ENCODE measurements at regions not wholly inside any gene's neighbourhood (a gene's known extent, or its start where the extent isn't known, plus 50 kb on each side); places are given as distances from the start of the nearest gene placed in this dataset.

DNA sequence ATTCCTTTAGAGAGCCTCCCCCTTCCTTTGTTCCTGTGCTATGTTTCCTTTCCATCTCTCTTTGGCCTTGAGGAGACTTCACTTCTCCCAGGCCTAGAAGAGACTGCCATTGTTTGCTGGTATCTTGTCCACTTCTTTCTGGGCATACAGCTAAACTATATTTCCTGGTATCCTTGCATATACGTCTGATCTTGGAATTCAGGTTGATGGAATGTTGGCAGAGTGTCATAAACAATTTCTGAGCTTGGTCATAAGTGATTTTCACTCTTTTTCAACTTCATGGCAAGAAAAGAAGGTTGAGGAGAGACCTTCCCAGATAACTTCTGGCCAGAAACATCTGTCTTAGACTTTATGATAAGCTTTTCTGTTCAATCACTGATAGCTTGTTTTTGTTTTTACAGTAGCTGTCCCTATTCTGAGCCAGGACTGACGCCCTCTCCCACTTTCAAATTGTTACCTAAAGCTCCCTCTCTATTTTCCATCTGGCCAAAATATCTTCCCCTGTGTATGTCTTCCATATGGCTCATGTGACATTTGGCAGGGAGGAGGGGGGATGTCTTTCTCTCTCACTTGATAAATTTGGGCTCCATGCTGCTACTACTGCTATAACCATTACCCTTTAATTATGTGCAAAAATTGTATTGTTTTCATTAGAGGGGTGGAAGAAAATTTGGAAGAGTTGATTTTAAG, 457.0 kb downstream of the ADAMTS20 start:
- no peak for DNase-seq

DNA sequence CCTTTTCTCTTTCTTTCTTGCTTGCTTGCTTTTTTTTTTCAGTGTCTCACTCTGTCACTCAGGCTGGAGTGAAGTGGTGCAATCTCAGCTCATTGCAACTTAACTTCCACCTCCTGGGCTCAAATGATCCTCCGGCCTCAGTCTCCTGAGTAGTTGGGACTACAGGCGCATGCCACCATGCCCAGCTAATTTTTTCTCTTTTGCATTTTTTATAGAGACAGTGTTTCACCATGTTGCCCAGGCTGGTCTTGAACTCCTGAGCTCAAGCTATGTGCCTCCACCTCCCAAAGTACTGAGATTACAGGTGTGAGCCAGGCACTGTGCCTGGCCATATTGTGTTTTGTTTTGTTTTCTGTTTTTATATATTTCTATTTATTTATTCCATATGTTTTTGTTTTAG, 461.0 kb downstream of the ADAMTS20 start:
- no peak for DNase-seq

DNA sequence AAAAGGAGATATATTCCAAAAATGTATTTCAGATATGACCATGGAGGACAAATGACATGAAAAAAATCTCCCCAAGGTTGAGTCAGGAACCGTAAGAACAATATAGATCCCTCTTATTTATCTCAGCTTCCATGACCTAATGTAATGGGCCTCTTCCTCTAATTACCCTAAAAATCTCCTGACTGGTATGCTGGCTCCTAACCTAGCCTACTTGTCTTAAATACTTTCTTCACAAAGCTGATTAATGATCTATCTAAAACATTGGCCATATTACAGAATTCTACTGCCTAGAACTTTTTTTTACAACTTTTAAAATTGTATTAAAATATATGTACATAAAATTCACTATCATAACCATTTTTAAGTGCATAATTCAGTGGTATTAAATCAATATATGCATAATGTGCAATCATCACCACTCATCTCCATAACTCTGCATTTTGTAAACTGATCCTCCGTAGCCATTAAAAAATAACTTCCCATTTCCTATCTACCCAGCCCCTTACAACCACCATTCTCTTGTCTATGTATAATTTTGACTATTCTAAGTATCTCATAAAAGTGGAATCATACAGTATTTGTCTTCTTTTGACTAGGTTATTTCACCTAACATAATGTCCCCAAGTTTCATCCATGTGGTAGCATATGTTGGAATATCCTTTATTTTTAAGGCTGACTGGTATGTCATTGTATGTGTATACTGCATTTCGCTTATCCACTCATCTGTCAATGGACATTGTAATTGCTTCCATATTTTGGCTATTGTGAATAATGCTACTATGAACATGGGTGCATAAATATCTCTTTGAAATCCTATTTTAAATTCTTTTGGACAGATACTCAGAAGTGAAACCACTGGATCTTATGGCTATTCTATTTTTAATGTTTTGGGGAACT, 464.6 kb downstream of the ADAMTS20 start:
- no peak for DNase-seq

DNA sequence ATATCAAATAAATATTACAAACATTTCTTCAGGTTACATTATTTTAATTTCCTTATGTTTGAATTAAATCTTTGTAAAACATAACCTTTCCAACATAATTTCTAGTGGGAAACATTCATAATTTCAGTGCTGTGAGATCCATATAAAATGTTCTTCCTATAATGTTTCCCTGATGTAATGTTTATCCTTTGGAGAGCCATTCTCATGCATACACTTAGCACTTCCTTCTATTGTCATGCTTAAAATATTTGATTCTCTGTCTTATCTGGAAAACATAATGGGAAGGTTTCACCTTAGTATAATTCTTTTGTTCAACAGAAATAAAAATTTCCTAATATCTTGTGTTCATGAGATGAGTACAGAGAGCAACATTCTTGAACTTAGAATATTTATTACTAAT, 472.5 kb downstream of the ADAMTS20 start:
- no peak for DNase-seq

DNA sequence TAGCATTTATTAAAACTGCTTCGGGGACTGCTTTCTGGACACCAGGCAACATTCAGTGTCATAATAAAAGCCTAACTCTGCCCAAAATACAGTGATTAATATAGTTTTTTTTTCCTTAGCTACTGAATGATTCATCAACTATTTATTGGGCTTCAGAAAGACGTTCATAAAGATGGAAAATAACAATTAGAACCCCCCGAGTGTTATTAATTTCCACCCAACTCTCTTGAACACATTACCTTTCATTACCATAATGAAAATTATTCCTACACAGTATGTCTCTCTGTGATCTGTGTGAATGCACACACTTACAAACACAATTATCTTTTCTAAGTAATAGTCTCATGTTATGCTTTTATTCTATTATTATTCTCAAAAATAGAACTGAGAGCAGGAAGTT, 473.0 kb downstream of the ADAMTS20 start:
- no peak for DNase-seq

DNA sequence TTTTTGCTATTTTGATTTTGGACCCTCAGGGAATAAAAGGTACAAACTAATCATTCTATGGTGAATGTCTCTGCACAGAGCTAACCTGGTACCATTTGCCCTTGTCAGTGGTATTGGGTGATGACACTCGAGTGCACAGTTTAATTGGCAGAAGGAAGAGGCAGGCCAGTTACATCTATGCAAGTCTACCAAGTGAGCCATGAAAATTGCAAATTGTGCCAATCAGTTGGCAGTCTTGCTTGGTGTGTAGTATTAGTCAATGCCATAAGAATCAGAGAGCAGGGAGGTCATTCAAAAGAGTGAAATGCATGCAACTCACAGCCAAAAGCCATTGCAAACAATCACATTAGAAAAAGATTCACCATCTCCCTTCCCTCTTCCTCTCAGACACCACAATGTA, 479.6 kb downstream of the ADAMTS20 start:
- DNase-seq: no peak

DNA sequence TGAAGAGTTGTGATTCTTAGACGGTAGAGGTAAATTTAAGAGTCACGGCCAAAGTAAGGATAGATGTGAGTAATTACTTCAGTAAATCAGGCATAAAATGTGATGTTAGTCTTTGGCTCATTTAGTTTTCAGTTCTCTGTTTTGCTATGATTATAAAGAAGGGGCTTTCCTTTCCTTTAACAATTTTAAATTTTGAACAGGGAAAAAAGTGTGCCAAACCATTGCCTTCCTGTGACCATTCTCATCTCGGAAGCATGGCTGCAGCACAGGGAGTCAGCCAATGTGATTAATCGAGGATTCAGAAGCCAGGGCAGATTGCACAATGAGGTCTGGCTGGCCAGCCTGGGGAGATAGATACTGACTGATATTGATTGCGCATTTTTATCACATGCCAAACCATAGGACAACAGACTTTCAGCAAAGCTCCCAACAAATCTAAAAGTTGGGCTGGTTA, 480.2 kb upstream of the PRICKLE1 start:
- DNase-seq: no peak

DNA sequence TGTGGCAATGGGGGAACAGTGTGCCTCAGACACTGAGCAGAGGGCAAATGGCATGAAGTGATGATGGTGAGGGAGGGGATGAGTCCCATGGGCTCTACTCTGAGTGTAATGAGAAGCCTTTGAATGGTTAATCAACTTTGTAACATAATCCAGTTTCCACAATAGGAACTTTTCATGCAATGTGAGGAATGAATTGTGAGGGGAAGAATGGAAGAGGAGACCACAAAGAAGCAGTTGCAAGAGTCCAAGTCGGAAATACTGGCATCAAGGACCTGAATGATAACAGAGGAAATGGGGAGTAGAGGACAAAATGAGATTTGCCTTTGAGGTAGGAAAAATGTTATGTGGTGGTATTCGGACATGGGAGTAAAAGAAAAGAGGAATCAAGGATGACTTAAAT, 476.9 kb upstream of the PRICKLE1 start:
- no peak for DNase-seq

DNA sequence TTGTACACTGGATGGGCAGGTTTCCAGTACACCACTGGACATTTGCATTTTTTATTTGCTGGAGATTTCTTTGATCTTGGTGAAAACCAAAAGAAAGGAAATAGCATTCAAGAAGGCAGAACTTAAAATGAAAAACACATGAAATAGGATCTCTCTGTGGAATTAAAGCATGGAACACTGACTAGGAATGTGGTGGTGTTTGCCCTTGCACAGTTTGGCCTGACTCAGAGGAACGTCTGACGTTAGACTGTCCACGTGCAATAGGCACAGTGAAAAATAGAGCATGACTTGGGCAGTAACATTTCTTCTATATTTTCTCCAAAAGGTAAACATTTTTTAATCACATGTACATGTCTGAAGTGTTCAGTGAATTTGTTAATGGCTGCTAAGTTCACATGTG, 474.1 kb upstream of the PRICKLE1 start:
- no peak for DNase-seq

DNA sequence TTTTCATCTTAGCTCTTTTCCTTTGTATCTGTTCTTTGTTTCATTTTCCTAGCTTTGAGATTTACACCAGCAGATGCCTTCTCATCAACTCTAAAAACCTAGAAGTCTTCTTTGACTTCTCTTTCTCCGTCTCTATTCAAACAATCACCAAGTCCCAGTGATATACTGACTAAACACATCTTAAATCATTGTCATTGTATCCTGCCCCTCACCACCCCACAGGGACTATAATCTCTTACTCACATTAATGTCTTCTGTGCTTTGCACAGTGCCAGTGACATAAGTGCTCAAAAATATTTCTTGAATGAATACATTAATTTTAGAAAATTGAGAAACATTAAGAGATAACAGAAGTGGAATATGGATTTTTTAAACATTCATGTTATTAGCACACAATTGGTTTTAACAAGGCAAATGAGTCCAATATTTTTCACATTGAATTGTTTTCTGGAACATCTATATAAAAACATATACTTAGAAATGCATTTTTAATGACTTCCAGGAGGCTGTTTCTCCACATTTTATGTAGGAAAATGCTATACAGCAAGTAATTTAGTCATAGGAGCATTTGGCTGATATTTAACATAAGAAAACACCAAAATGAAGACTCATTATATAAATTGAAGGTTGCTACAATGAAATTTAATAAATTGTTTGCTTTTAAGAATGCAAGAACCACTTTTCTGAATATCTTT, 472.8 kb upstream of the PRICKLE1 start:
- DNase-seq: no peak

DNA sequence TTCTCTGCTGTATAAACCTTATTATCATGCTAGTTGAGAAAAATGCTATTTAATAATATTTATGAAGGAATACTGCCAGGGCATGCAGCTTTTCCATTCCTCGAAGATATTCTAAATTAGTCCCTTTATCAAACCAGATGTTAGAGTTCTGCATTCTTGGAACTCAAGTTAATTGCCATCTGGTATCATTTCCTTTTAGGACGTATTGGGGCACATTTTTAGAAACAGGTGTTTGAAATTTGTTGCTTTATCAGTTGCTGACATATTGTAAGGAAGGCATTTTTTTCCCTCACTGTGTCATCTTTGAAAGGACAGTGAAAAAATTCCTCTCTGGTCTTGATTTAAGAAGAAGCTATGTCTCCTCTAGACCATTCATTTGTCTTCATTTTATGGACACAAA, 471.2 kb upstream of the PRICKLE1 start:
- DNase-seq: no peak

DNA sequence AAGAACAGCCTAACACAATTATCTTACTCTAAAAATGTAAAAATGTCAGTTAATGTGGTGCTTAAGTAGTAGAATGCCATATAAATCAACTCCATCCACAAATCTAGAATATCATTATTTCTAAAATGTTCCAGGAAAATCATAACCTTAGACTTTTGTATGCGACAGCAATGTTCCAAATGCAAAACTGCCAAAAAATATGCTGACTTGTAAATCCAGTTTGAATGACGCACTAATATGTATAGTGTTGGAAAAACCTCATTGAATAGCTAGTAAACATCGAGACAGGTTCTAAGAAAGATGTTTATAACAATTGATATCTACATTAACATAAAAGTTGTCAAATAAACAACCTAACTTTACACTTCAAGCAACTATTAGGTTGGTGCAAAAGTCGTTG, 469.1 kb upstream of the PRICKLE1 start:
- no peak for DNase-seq

DNA sequence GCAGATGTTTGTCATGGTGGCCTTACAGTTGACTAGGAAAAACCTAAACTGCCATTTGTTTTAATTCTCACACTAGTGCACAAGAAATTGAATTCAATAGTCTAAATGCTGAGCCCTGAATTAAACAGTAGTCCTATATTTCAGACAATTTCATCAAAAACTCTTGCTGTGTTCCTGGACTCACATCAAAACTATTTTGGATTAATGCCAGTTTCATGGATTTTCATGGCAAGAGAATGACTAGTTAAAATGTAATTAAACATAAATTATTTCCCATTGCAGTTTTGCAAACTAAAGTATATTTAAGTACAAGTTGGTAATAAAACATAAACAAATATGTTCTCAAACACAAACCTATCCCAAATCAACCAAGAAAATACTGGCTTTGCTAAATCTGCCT, 468.0 kb upstream of the PRICKLE1 start:
- DNase-seq: no peak

DNA sequence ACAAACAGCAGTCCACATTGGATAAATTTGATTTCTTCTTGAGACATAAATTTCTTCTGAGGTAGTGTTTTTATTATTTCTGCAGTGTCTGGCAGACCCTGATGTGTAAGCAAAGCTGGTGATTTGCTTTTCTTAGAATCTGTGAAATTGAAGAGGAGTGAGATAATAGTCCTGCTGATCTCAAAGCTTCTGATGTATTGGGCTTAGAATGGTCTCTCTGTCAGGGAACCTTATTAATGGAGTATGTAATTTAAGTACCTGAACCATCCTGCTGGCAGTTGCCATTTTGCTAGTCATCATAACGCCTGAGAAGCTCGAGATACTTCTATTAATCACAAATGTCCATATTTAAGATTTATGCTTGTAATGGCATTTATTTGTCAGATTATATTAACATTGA, 464.5 kb upstream of the PRICKLE1 start:
- DNase-seq: no peak

DNA sequence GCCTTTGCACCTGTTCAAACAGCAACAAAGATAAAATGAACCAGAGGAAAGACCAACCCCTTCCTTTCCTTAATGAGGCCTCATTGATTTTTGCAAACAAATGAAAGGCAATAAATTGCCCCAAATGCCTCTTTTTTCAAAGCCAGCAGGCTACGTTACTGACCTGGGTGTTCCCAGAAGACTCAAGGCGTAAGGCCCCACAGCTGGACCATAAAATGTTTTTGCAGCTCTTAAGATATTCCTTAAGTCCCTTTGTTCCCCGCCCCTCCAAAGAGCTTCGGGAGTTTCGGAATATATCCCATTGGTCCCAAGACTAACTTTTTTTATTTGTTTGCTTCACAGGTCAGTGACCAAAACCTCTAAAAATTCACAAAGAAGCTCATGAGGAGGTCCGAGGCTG, 462.9 kb upstream of the PRICKLE1 start:
- no peak for DNase-seq

DNA sequence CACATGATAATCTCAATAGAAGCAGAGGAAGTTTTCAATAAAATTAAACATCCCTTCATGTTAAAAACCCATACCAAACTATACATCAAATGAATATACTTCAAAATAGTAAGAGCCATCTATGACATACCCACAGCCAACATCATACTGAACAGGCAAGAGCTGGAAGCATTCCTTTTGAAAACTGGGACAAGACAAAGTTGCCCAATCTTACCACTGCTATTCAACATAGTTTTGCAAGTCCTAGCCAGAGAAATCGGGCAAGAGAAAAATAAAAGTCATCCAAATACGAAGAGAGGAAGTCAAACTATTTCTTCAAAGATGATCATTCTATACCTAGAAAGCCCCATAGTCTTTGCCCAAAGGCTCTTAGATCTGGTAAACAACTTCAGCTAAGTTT, 454.7 kb upstream of the PRICKLE1 start:
- no peak for DNase-seq

DNA sequence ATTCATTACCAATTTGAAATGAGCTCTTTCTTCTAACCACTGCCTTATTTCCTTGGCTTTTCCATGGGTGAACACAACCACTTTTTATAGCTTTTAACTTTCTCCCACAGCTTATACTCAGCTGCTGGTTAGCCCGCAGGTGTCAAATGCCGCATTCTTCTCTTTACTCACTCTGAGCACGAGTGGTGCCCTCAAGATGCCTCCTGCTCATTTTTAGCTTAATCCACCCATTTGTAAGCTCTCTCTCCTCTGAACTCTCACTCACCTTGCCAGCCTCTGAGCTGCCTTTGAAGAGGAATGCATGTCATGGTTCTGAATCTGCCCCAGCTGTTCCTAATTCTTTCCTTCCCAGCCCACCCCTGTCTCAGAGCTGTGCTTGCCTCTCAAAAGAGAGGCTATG, 449.4 kb upstream of the PRICKLE1 start:
- DNase-seq: no peak

DNA sequence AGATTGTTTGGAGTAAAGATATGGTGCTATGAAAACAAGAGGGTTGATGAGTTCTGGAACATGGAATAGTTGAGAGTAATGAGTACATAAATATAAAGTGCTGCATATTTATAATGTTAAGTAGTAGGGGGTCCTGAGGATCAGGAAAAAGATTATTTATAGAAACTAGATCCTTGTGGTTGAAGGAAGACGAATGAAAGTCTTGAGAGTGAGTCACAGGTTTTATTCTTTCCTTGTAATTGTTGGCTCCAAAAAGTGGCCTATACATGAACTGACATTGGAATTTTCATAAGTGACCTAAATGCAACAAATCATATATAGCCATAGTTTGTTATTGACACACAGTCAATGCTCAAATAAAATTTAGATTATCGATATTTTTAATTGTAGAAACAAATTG, 440.4 kb upstream of the PRICKLE1 start:
- DNase-seq: no peak

DNA sequence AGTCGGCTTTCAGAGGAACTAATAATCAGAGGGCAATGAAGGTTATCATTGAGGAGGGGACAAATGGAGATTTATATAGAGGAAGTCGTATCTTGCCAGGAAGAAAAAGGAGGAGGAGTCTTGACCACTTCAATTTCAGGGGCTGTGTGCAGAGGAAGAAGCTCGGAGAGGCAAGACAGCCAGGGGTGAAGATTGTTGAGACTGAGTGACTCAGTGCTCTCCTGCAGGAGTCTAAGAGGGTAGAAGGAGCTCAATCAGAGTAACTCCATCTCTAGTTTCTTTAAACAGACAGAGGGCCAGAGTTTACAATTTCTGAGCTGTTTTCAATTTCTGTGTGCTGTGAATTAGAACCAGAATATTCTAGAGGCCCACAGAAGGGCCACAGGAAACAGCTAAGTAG, 439.3 kb upstream of the PRICKLE1 start:
- no peak for DNase-seq

DNA sequence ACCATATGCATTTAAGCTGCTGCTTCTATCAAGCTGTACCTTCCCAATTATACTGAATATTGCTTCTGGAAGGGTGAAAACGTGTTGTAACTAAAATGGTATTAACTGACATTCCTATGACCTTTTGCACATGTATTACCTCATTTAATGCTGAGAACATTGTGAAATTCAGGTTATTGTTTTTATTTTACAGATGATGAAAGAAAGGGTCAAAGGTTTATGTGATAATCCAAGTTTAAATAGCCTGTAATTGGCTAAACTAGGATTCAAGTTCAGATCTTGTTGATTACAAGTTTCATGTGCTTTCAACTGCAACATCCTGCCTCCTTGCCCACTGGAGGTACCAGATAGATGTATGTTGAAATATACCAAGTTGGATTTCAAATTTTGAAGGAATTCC, 433.3 kb upstream of the PRICKLE1 start:
- DNase-seq: no peak

DNA sequence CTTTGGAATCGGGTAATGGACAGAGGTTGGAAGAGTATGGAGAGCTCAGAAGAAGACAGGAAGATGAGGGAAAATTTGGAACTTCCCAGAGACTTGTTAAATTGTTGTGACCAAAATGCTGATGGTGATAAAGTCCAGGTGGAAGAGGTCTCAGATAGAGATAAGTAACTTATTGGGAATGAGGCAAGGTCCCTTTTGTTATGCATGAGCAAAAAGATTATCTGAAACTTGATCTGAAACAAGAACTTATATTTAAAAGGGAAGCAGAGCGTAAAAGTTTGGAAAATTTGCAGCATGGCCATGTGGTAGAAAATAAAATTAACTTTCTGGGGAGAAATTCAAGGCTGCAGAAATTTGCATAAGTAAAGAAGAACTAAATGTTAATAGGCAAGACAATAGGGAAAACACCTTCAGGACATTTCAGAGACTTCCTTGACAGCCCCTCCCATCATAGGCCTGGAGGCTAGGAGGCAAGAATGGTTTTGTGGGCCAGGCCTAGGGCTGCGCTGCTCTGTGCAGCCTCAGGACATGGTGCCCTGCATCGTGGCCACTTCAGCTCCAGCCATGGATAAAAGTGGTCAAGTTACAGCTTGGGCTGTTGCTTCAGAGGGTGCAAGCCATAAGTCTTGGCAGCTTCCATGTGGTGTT, 425.7 kb upstream of the PRICKLE1 start:
- no peak for DNase-seq

DNA sequence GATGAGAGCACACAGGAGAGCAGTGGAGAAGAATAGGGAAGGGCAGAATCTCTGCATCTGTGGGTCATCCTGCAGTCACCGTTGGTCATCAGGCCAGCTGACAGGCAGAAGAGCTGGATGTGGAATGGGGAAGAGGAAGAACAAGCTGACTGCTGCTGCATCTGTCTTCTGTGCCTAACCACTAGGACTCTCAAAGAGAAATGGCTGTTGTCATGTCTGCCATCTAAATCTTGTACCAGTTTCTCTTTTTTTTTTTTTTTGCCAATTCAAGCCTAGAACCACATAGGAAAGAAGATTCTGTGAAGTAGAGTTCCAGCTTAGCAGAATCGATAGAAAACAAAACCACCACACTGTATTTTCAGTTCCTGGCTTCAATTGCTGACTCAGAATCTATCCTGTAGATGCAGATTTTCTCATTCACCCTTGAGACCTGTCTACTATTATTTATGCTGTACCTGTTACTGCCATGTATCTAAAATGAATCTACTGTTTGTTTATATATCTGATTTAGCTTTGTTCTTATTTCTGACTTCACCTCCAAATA, 421.9 kb upstream of the PRICKLE1 start:
- no peak for DNase-seq

DNA sequence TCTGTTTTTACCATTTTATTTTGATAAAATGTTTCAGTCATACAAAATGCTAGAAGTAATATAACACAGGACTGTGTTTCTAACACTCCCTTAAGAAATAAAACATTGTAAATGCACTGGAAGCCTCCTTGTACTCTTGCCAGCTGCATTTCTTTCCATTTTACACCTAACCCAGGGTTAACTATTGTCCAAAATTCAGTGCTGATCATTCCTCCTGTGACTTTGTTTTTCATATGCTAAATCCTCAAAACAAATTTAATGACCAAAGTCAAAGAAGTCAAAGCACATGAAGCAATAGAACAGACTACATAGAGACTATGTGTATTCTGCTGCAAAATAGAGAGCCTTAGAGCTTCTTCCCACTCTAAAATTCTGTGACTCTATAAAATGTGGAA, 420.3 kb upstream of the PRICKLE1 start:
- DNase-seq: no peak

All from activated effector memory CD4-positive, alpha-beta T cell treated with anti-CD3 and anti-CD28 coated beads, Interleukin-2, amount 50 U/mL, for 16 hours (primary cell).